OCI-LY3 (cell line): ENCODE measurements at regions not wholly inside any gene's neighbourhood (a gene's known extent, or its start where the extent isn't known, plus 50 kb on each side); places are given as distances from the start of the nearest gene placed in this dataset.

Experiments used
- H2AFZ ChIP-seq: fragments of 200-600, 300-600 bp; shearing (Covaris generic); 2 replicates; pipeline ENCODE4 v1.6.0; 2014; ENCODE audit warnings: antibody characterized with exemption, low read depth, low read length
- H3K27ac ChIP-seq: fragments of 200-600, 300-600 bp; sonication (generic); 2 replicates; pipeline ENCODE4 v1.5.1; 2014; ENCODE audit warnings: mild to moderate bottlenecking, low read length, moderate library complexity, mixed read lengths
- H3K27me3 ChIP-seq: fragments of 200-600, 300-600 bp; sonication (generic); 2 replicates; pipeline ENCODE4 v1.6.1; 2014; ENCODE audit warnings: low read depth, low read length, mixed read lengths
- H3K36me3 ChIP-seq: fragments of 200-600, 300-600 bp; sonication (generic); replicated peaks from 2 replicates; pipeline ENCODE3; 2014; ENCODE audit warnings: low read depth, low read length, mixed read lengths
- H3K4me1 ChIP-seq: fragments of 300-600, 200-600 bp; sonication (generic); 2 replicates; pipeline ENCODE4 v1.6.1; 2014; ENCODE audit warnings: low read length, mixed read lengths
- H3K4me2 ChIP-seq: fragments of 200-600, 300-600 bp; sonication (generic); 2 replicates; pipeline ENCODE4 v1.6.1; 2014; ENCODE audit warnings: low read length, mixed read lengths
- H3K4me3 ChIP-seq: fragments of 300-600, 200-600 bp; sonication (generic); 2 replicates; pipeline ENCODE4 v1.5.1; 2014; ENCODE audit warnings: antibody characterized with exemption, mild to moderate bottlenecking, low read length, moderate library complexity
- H3K79me2 ChIP-seq: fragments of 300-600, 200-600 bp; shearing (Covaris generic); 2 replicates; pipeline ENCODE4 v1.6.1; 2014; ENCODE audit warnings: mild to moderate bottlenecking, low read length, mixed read lengths
- H3K9ac ChIP-seq: fragments of 300-600, 200-600 bp; shearing (Covaris generic); 2 replicates; pipeline ENCODE4 v1.6.0; 2014; ENCODE audit warnings: mild to moderate bottlenecking, low read length, moderate library complexity
- H3K9me3 ChIP-seq: fragments of 200-600, 300-600 bp; shearing (Covaris generic); 2 replicates; pipeline ENCODE4 v1.6.1; 2014; ENCODE audit warnings: low read length, mixed read lengths; ENCODE audit not compliant: insufficient read depth
- H4K20me1 ChIP-seq: fragments of 200-600, 300-600 bp; sonication (generic); 2 replicates; pipeline ENCODE4 v1.6.1; 2016; ENCODE audit warnings: low read length, mixed read lengths; ENCODE audit not compliant: insufficient read depth
- CTCF ChIP-seq: fragments of 200-600, 300-600 bp; sonication (generic); IDR thresholded peaks from 2 replicates; pipeline ENCODE4 v1.5.1; 2014; ENCODE audit warnings: antibody characterized with exemption, low read length, low read depth
- EZH2phosphoT487 ChIP-seq: fragments of 200-600 bp; shearing (Covaris generic); IDR thresholded peaks from 2 replicates; pipeline ENCODE4 v1.6.1; 2018; ENCODE audit warnings: antibody characterized with exemption, mixed run types, low read depth

GRCh38 chr13:74895042-74895796 is 586.8 kb downstream of the TBC1D4 start:
- Histone ChIP-seq H3K4me3 (no peak overlapping the region), H3K4me1 (no peaks in the 10 kb centered on the region), H3K27ac (no peak overlapping the region), H4K20me1 (no peaks in the 10 kb centered on the region), H3K79me2 (no peaks in the 10 kb centered on the region), H3K4me2 (no peak overlapping the region), H3K9ac (no peak overlapping the region), H3K27me3 (no peaks in the 10 kb centered on the region), H3K36me3 (no peaks in the 10 kb centered on the region), H3K9me3 (no peaks in the 10 kb centered on the region), H2AFZ (no peak overlapping the region)
- no peak for TF ChIP-seq EZH2phosphoT487
- no peak for TF ChIP-seq CTCF

- Histone ChIP-seq H3K9ac (no peak overlapping the region), H3K27ac (no peak overlapping the region), H3K27me3 (no peaks in the 10 kb centered on the region), H3K79me2 (no peaks in the 10 kb centered on the region), H3K4me3 (no peak overlapping the region), H2AFZ (no peak overlapping the region), H3K9me3 (no peaks in the 10 kb centered on the region), H4K20me1 (no peaks in the 10 kb centered on the region), H3K36me3 (no peaks in the 10 kb centered on the region), H3K4me1 (no peaks in the 10 kb centered on the region), H3K4me2 (no peak overlapping the region)
- TF ChIP-seq CTCF = no peak
- no peak for TF ChIP-seq EZH2phosphoT487
Observed at GRCh38 chr13:74892096-74892495, 589.9 kb downstream of the TBC1D4 start.

GRCh38 chr13:74891610-74892009 is 590.4 kb downstream of the TBC1D4 start:
- Histone ChIP-seq H3K4me1 (no peaks in the 10 kb centered on the region), H3K4me2 (no peak overlapping the region), H4K20me1 (no peaks in the 10 kb centered on the region), H3K9ac (no peak overlapping the region), H2AFZ (no peak overlapping the region), H3K27ac (no peak overlapping the region), H3K79me2 (no peaks in the 10 kb centered on the region), H3K9me3 (no peaks in the 10 kb centered on the region), H3K36me3 (no peaks in the 10 kb centered on the region), H3K27me3 (no peaks in the 10 kb centered on the region), H3K4me3 (no peak overlapping the region)
- TF ChIP-seq EZH2phosphoT487 (no peak), CTCF (no peak)

GRCh38 chr13:74889321-74889720 is 592.6 kb downstream of the TBC1D4 start:
- Histone ChIP-seq H3K27me3 (no peaks in the 10 kb centered on the region), H4K20me1 (no peaks in the 10 kb centered on the region), H3K79me2 (no peaks in the 10 kb centered on the region), H3K4me2 (no peak overlapping the region), H3K27ac (no peak overlapping the region), H2AFZ (no peak overlapping the region), H3K9ac (no peak overlapping the region), H3K4me1 (no peaks in the 10 kb centered on the region), H3K4me3 (no peak overlapping the region), H3K36me3 (no peaks in the 10 kb centered on the region), H3K9me3 (no peaks in the 10 kb centered on the region)
- TF ChIP-seq EZH2phosphoT487 (no peak), CTCF (no peak)
